ENCODE measurements at regions not wholly inside any gene's neighbourhood (a gene's known extent, or its start where the extent isn't known, plus 50 kb on each side); places are given as distances from the start of the nearest gene placed in this dataset.

- Mint-ChIP-seq H3K4me3 (ENCODE audit: unreplicated experiment) (no peak overlapping the region), H3K9me3 (ENCODE audit: unreplicated experiment) (no peaks in the 10 kb centered on the region), H3K27ac (ENCODE audit: low read depth, unreplicated experiment) (no peak overlapping the region), H3K36me3 (ENCODE audit: insufficient read depth, unreplicated experiment) (no peaks in the 10 kb centered on the region), H3K4me1 (ENCODE audit: insufficient read depth, unreplicated experiment) (no peaks in the 10 kb centered on the region), H3K27me3 (ENCODE audit: insufficient read depth, unreplicated experiment) (no peaks in the 10 kb centered on the region)
- ChIA-PET CTCF (no interaction called here), POLR2A (no interaction called here)
- no TSS peak for BruUV-seq (replicated peaks)
- no peak for TF ChIP-seq CTCF (IDR thresholded peaks at IDR 0.05; ENCODE audit: unreplicated experiment)
- no peak for DNase-seq (ENCODE audit: unreplicated experiment)
- intact Hi-C loops (cut with micrococcal nuclease) = no loop called here
Measured at GRCh38 chr7:89989454-89989853, 164.8 kb upstream of the STEAP1 start.

- BruUV-seq (replicated peaks) = no TSS peak
- no peak for DNase-seq (ENCODE audit: unreplicated experiment)
- CTCF ChIA-PET = interaction anchor here (0.7 to 1.5 kb wide), 2 partner anchors 16 to 21 kb away, joined by 3 to 4 read pairs; no protein-coding TSS in a partner anchor
- Mint-ChIP-seq H3K27ac (ENCODE audit: low read depth, unreplicated experiment) (no peak overlapping the region), H3K4me3 (ENCODE audit: unreplicated experiment) (no peak overlapping the region), H3K27me3 (ENCODE audit: insufficient read depth, unreplicated experiment) (peaks cover 11% of the 10 kb centered on the region), H3K9me3 (ENCODE audit: unreplicated experiment) (no peaks in the 10 kb centered on the region), H3K4me1 (ENCODE audit: insufficient read depth, unreplicated experiment) (no peaks in the 10 kb centered on the region), H3K36me3 (ENCODE audit: insufficient read depth, unreplicated experiment) (no peaks in the 10 kb centered on the region)
- intact Hi-C loops (cut with micrococcal nuclease) = no loop called here
- POLR2A ChIA-PET = no interaction called here
- no peak for TF ChIP-seq CTCF (IDR thresholded peaks at IDR 0.05; ENCODE audit: unreplicated experiment)
Measured at GRCh38 chr7:89994483-89994882, 159.8 kb upstream of the STEAP1 start.

- DNase-seq (ENCODE audit: unreplicated experiment) = no peak
- ChIA-PET CTCF (interaction anchor here (0.6 kb wide), 1 partner anchor 95 kb away, joined by 3 read pairs; no protein-coding TSS in a partner anchor), POLR2A (no interaction called here)
- Mint-ChIP-seq H3K9me3 (ENCODE audit: unreplicated experiment) (no peaks in the 10 kb centered on the region), H3K27ac (ENCODE audit: low read depth, unreplicated experiment) (no peak overlapping the region), H3K27me3 (ENCODE audit: insufficient read depth, unreplicated experiment) (peaks cover 30% of the 10 kb centered on the region), H3K36me3 (ENCODE audit: insufficient read depth, unreplicated experiment) (no peaks in the 10 kb centered on the region), H3K4me3 (ENCODE audit: unreplicated experiment) (no peak overlapping the region), H3K4me1 (ENCODE audit: insufficient read depth, unreplicated experiment) (no peaks in the 10 kb centered on the region)
- BruUV-seq (replicated peaks) = no TSS peak
- intact Hi-C loops (cut with micrococcal nuclease) = no loop called here
- TF ChIP-seq CTCF (IDR thresholded peaks at IDR 0.05; ENCODE audit: unreplicated experiment) = no peak
Measured at GRCh38 chr7:89998554-89998953, 155.7 kb upstream of the STEAP1 start.

DNA sequence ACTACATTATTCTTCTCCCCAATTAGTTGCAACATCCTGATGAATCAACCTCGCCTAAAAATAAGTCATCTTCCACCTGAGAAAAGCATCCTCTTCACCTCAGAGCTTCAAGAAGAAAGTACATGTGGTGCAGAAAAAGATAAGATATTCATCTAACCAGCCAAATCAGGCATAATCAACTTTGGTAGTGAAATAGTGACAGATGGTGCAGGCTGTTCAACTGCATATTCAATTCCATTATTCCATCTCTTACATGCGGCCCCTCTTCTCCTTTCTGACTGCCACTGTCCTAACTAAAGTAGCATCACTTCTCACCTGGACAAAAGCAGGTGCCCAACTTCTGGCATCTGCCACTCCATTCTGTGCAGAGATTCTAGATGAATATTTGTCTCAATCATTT, 148.4 kb upstream of the STEAP1 start:
- no TSS peak for BruUV-seq (replicated peaks)
- no peak for TF ChIP-seq CTCF (IDR thresholded peaks at IDR 0.05; ENCODE audit: unreplicated experiment)
- ChIA-PET POLR2A (no interaction called here), CTCF (no interaction called here)
- no peak overlapping the region for H3K27ac Mint-ChIP-seq (ENCODE audit: low read depth, unreplicated experiment)
- H3K4me1 Mint-ChIP-seq (ENCODE audit: insufficient read depth, unreplicated experiment) = no peaks in the 10 kb centered on the region
- intact Hi-C loops (cut with micrococcal nuclease) = no loop called here
- no peak for DNase-seq (ENCODE audit: unreplicated experiment)
- no peaks in the 10 kb centered on the region for H3K36me3 Mint-ChIP-seq (ENCODE audit: insufficient read depth, unreplicated experiment)
- H3K9me3 Mint-ChIP-seq (ENCODE audit: unreplicated experiment) = no peaks in the 10 kb centered on the region
- H3K4me3 Mint-ChIP-seq (ENCODE audit: unreplicated experiment) = no peak overlapping the region
- H3K27me3 Mint-ChIP-seq (ENCODE audit: insufficient read depth, unreplicated experiment) = peaks cover 70% of the 10 kb centered on the region
